Lower lobe of right lung (tissue), 2 donors: ENCODE measurements at regions not wholly inside any gene's neighbourhood (a gene's known extent, or its start where the extent isn't known, plus 50 kb on each side); places are given as distances from the start of the nearest gene placed in this dataset.

Experiments
- ATAC-seq, 2 donors: fragments of 200-7000 bp; cut with Tn5 transposase; one replicate each; pipeline ENCODE4 v1.9.1; 2020 to 2022; ENCODE audit warnings: mild to moderate bottlenecking in 2 of 2, moderate library complexity in 2 of 2
- DNase-seq: peaks from one replicate; pipeline ENCODE4 v3.0.0-alpha.2; 2020
- H3K27ac ChIP-seq: fragments of 200-600 bp; one replicate; pipeline ENCODE4 v1.8.0; 2022
- H3K27me3 ChIP-seq: fragments of 200-600 bp; one replicate; pipeline ENCODE4 v1.8.0; 2022; ENCODE audit warnings: low read depth
- H3K36me3 ChIP-seq: fragments of 200-600 bp; one replicate; pipeline ENCODE4 v1.8.0; 2022; ENCODE audit warnings: mild to moderate bottlenecking
- H3K4me1 ChIP-seq: fragments of 200-600 bp; one replicate; pipeline ENCODE4 v1.8.0; 2022
- H3K4me3 ChIP-seq: fragments of 200-600 bp; one replicate; pipeline ENCODE4 v1.8.0; 2022; ENCODE audit warnings: mild to moderate bottlenecking
- H3K9me3 ChIP-seq: fragments of 200-600 bp; one replicate; pipeline ENCODE4 v1.8.0; 2022
- intact Hi-C: fragments of 100-400 bp; cut with DNase I; formaldehyde crosslinking; loops from one replicate; pipeline ENCODE4 v1.11.0; 2022
- TF ChIP-seq, protein P1 (sequence below): fragments of 200-600 bp; IDR thresholded peaks from one replicate; pipeline ENCODE4 v1.8.0; 2022; ENCODE audit warnings: antibody characterized with exemption, mild to moderate bottlenecking
- donor health status: DM: no; HTN: yes; CAD: no; lungs with severe emphysema.

DNA sequence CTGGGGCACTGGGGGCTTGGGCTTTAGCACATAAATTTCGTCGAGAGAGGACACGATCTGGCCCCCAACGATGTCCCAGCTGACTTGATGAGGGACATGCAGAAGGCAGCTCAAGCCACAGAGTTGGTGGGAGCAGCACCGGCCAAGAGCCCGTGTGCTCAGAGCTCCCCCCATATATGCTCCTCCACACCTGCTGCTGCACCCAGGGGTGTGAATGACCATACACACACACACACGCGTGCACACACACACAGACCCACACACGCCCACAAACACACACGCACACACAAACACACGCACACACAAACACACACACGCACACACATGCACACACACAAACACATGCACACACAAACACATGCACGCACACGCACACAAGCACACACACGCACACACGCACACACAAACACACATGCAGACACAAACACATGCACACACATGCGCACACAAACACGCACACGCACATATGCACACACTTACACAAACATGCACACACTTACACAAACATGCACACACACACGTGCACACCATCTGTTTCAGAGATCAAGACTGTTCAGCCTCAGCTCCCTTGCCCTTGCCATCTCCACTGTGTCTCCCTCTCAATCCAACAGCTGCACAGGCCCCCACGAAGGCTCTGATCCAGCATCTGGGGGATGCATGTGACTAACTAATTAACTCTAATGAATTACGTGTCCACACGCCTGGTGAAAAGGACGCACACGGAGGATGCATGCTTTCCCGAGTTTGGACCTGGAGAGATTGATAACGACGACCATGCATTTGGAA, 85.6 kb upstream of the TNRC6C start:
- intact Hi-C loops = no loop called here

DNA sequence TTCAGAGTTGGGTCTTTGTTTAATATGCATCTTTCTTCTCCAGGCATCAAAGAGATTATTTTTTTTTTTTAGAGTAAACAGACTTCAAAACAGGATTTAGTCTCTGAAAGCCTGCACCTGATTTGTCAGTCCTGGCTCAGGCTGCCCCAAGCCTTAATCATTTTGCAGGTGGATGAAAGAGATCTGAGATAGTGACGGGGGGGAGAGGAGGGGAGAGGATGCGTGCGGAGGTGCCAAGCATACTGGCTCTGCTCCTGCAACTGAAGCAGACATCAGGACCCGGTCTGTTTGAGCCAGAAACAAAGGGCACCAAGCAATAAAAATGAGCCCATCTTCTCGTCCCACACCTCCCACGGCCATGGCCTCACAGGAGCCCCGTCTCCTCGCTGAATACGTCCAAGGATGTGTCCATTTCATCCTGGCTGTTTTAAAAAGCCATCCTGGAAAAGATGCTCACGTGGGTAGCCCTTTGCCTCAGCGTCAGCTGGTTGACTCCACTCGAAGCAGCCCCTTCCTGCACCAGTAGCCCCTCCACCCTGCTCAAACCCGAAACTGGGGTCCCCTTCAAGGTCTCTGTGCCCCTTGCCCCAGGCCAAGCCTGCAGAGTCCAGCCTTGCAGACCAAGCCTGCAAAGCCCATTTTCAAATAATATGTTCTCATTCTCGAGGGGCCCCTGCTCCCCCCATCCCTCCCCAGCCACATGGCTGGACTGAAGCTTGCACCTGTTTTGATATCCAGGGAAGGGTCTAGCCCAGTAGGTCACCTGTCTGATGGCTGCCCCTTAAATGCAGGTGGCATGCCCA, 84.8 kb upstream of the TNRC6C start:
- ATAC-seq = no peak
- intact Hi-C loops = no loop called here
- no peak overlapping the region for H3K27ac ChIP-seq

More for the DNA sequence above, 85.6 kb upstream of the TNRC6C start:
- Histone ChIP-seq H3K27ac (no peak overlapping the region), H3K9me3 (peaks cover 9% of the 10 kb centered on the region), H3K4me3 (no peak overlapping the region), H3K4me1 (peaks cover 10% of the 10 kb centered on the region), H3K36me3 (no peaks in the 10 kb centered on the region), H3K27me3 (peaks cover 12% of the 10 kb centered on the region)
- TF ChIP-seq, protein P1, sequence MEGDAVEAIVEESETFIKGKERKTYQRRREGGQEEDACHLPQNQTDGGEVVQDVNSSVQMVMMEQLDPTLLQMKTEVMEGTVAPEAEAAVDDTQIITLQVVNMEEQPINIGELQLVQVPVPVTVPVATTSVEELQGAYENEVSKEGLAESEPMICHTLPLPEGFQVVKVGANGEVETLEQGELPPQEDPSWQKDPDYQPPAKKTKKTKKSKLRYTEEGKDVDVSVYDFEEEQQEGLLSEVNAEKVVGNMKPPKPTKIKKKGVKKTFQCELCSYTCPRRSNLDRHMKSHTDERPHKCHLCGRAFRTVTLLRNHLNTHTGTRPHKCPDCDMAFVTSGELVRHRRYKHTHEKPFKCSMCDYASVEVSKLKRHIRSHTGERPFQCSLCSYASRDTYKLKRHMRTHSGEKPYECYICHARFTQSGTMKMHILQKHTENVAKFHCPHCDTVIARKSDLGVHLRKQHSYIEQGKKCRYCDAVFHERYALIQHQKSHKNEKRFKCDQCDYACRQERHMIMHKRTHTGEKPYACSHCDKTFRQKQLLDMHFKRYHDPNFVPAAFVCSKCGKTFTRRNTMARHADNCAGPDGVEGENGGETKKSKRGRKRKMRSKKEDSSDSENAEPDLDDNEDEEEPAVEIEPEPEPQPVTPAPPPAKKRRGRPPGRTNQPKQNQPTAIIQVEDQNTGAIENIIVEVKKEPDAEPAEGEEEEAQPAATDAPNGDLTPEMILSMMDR = no peak
- ATAC-seq (no peak), DNase-seq (peak; percentile 32)

DNA sequence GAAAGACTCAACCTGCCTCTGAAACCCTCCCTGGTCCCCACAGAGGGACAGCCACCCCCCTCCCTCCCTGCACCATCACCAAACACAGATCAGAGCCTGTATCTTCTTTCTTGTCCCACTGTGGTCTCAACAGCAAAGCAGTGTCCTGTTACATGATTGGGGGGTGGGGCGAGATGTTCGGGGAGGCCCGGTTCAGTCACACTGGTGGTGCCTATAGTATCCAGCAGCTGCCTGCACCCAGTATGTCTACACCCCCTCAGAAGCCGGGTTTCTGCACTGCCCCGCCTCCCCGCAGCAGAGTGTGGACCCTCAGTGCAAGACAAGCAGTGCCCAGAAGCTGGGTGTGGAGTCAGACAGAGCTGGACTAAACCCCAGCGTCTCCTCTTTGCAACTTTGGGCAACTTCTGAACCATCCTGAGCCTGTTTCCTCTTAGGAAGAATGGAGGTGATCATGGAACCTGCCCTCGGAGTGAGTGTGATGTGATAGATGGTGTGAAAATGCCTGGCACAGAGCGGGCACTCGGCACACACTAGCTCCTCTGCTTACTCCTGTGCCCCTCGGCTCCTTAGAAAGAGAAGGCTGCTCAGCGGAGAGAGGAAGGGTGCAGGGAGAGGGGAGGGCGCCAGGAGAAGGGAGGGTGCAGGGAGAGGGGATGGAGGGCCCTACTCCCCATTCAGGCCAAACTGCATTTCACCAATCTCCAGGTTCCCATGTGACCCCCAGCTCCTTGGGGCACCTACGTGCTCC, 84.0 kb upstream of the TNRC6C start:
- H3K4me3 ChIP-seq = no peak overlapping the region
- H3K36me3 ChIP-seq = no peaks in the 10 kb centered on the region
- TF ChIP-seq, protein P1 = no peak
- ATAC-seq (no peak), DNase-seq (peak; percentile 18)
- H3K9me3 ChIP-seq = peaks cover 9% of the 10 kb centered on the region
- no peak overlapping the region for H3K27ac ChIP-seq
- H3K4me1 ChIP-seq = peaks cover 4% of the 10 kb centered on the region
- H3K27me3 ChIP-seq = peaks cover 10% of the 10 kb centered on the region
- intact Hi-C loops = no loop called here

More for the DNA sequence above, 84.8 kb upstream of the TNRC6C start:
- Histone ChIP-seq H3K4me3 (no peak overlapping the region), H3K36me3 (no peaks in the 10 kb centered on the region), H3K27me3 (peaks cover 12% of the 10 kb centered on the region), H3K9me3 (peaks cover 9% of the 10 kb centered on the region), H3K4me1 (peaks cover 10% of the 10 kb centered on the region)
- DNase-seq = peak; percentile 25
- TF ChIP-seq, protein P1 = no peak

DNA sequence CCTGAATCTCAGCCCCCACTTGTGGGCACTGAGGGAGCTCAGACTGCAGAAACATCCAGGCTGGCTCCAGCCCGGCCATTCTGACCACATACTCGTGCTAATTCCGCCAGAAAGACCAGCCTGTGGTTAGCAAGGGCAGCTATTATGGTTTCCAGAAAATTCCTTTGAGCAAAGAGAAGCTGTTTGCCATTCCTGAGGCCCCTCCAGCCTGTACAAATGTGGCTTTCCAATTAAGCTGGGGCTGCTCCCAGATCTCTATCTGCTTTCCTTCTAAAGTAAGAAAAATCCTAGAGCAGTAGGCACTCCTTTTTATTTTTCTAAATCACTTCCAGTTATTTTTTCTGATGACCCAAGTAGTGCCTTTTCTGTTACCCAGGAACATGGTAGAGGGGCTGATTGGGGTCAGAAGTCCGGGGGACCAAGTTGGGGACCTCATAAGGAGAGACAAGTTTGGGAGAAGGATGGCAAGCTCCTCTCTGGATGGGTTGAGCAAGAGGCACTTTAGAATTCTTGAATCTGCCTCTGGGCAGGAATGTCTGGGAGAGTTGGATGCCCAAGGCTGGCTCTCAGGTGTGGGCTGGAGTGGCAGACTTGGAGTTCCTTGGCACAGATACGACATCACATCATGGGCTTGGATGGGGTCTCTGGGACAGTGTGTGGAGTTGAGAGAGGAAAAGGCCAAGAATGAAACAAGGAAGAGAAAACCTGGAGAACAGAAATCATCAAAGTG, 83.3 kb upstream of the TNRC6C start:
- no peaks in the 10 kb centered on the region for H3K36me3 ChIP-seq
- H3K27ac ChIP-seq = no peak overlapping the region
- H3K4me1 ChIP-seq = peaks cover under 1% of the 10 kb centered on the region
- H3K9me3 ChIP-seq = peaks cover 9% of the 10 kb centered on the region
- intact Hi-C loops = no loop called here
- H3K27me3 ChIP-seq = peaks cover 6% of the 10 kb centered on the region
- no peak overlapping the region for H3K4me3 ChIP-seq
- DNase-seq (no peak), ATAC-seq (no peak)
- TF ChIP-seq, protein P1 = no peak
